HT-29 (cell line): ENCODE measurements at regions not wholly inside any gene's neighbourhood (a gene's known extent, or its start where the extent isn't known, plus 50 kb on each side); places are given as distances from the start of the nearest gene placed in this dataset.
"Not testable (repeated sequence)": the region's sequence is repeated elsewhere in the genome, so short reads cannot be mapped to it uniquely, and the experiment has no call there.

ENCODE experiments used
- DNase-seq: peaks from one replicate; pipeline ENCODE4 v3.0.0-alpha.2; 2015; ENCODE audit warnings: low spot score

DNA sequence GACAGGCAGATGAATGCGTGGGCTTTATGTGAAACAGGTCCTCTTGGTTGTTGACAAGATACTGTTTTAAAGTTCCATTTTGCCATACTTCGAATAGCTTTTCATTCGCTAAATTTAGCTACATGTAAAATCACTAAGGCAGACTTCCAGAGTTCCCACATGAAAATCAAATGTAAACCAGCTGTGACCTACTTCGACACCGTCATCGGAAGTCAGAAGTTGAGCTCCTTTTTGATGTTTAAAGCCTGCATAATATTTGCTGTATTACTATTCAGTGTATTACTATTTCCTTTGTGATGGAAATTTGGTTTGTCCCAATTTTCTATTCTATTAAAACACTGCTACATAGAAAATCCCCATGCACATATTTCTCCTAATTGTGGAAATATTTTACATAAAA lies 115.3 kb downstream of the IGLL1 start:
- DNase-seq = not testable (repeated sequence)

DNA sequence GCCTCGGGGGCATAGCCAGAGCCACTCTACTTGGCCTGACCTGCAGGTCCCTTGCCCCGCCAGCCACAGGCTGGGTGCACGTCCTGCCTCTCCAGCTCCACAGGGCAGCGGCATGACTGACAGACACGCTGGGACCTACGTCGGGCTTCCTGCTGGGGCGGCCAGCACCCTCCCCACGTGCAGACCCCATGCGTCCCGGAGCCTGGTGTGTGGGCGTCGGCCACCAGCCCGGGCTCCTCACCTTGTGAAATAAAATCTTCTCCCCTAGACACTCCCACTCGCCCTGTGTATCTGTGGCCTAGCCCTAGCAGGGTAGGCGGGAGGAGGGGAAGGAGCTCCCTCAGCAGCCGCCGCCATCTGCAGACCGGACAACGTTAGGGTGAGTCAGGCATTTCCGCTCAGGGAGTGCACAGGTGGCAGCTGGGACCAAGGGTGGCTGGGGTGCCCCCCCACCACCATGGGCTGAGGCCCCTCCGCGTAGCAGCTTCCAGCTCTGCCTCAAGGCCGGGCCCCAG lies 119.5 kb downstream of the IGLL1 start:
- not testable (repeated sequence) for DNase-seq

DNA sequence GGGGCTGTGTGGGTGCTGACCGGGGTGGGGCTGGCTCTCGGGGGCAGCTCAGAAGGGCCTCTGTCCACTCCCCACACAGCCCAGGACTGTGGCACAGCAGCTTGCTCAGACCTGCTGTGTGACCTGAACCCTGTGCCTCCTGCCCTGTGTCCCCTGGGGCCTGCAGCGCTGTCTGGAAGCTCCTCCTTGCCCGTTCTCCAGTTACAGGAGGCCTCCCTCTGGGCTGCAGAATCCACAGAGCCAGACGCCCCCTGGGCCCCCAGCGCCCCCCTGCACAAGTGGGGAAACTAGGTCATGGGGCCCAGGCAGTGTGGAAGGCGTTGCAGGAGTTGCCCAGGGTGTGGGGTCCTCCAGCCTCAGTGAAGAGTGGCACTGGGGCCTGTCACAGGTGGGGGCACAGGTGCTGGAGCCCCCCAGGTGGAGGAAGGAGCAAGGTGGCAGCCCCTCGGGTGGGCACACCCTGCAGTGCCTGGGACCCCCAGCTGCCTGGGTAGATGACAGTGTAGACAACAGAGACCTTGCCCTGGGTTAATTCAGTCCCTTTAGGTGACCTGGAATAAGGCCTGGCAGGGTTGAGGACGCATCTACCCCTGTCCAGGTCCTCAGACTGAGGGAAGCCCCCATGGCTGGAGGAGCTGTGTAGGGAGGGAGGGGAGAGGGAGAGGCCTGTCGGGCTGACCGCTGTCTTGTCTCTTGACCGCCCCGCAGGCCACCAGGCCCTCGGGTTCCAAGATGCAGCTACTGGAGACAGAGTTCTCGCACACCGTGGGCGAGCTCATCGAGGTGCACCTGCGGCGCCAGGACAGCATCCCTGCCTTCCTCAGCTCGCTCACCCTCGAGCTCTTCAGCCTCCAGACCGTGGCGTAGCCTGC lies 120.2 kb downstream of the IGLL1 start:
- DNase-seq = not testable (repeated sequence)

DNA sequence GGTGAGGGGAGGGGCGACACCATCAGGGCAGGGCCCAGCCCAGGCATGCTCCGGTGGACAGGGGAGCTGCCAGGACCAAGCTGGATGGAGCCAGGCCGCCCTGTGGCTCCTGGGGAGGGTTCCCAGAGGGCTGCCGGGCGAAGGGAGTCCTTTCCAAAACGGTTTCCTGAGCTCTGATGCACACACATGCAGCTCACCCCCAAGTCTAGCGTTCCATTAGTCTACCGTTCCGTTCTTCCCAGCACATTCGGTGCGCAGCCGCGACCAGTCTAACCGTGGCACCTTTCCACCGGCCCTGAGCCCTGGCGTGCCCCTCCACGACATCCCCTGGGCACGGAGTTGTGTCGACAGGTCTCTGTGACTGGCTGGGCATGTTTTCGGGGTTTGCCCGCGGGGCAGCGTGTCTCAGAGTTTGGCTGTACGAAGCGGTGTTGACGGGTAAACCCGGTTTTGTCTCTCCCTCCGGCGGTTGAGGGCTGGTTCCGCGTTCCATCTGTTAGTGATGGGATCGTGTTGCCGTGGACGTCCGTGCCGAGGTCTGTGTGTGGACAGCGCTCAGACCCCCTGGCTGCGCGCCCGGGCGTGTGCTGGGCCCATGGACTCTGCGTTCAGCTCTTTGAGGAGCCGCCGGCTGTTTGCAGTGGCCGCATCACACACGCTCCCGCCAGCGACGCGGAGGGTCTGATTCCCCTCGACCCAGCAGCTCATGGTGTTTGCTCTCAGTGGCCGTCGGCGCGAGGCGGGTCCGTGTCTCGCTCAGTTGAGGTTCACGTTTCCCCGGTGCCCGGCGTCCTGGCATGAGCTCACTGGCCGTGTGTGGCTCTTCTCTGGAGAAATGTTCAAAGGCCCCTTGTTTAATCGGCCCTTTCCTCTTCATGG lies 121.2 kb downstream of the IGLL1 start:
- no peak for DNase-seq

DNA sequence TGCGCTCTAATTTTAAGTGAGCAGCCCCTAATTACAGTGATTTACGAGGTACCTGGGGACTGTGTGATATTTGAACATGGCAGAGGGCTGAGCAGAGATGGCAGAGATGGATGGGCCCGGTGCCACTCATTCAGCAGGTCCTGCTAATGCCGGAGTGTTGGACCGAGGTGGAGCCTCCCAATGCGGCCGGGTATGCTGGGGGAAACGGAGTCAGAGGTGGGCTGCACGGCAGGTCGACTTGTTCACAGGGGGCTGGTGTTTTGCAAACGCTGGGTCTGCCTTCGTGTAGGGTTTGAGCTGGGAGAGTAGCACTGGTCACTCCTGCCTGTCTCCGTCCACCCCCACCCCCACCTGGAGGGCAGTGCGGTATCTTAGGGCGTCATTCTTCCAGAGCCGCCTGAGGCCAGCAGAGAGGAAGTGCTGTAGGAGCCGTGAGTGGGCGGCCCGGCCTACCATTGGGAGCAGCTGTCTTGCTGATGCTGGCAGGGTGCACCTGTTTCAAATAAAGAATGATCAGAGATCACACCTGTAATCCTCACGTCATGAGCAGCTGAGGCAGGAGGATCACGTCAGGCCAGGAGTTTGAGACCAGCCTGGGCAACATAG lies 122.6 kb downstream of the IGLL1 start:
- no peak for DNase-seq

DNA sequence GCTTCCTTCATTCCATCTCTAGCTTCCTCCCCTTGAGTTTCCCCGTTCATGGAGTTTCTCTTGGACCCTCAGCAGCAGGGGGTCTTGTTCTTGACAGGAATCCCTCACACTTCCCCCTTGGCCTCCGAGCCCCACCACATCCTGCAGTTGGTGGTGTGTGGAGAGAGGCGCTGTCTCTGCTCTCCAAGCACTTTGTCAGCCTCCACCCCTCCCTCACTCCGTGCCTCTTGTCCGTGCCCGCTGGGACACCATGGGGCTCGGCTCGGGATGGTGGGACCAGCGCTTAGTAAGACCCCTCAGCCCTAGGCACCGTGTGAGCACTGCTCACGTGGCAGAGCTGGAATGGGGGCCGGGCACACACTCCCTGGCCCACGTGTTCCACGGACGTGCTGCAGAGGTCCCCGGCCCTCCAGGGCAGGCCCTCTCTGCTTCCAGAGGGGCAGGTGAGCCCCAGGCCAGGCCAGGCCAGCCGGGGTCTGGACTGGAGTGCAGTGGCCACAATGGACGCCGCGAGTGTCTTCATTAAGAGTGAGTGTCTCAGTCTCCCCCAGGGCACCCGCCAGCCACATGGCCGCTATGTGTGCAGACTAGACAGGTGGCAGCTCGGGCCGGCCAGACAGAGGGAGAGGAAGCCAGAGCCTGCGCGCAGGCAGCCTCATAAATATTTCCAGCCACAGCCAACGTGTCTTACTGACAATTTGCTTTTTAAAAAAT lies 123.3 kb downstream of the IGLL1 start:
- not testable (repeated sequence) for DNase-seq

DNA sequence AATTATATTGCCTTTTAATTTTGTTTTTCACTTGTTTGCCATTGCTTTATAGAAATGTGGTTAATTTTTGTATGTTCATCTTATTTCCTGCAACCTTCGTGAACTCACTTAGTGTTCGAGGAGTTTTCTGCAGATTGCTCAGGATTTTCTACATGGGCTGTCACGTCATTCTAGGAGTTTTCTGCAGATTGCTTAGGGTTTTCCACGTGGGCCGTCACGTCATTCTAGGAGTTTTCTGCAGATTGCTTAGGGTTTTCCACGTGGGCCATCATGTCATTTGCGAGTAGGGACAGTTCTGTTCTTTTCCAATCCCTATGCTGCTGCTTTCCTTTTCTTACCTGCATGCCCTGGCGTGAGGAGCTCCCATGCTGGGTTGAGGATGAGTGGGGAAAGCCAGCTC lies 125.7 kb downstream of the IGLL1 start:
- not testable (repeated sequence) for DNase-seq

DNA sequence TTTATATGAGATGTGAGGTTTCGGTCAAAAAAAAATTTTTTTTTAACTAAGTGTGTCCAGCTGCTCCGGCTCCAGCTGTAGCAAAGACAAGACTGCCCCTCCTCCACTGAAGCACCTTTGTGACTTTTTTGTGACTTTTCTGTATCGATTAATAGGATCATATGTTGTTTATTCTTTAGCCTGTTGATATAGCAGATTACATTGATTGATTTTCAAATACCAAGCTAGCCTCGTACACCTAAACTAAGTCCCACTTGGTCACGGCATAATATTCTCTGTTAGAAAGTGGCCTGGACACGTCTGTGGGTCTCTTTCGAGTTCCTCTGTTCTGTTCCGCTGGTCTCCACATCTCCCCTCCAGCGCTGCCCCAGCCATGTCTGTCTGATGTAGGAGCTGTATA lies 126.8 kb downstream of the IGLL1 start:
- DNase-seq = no peak

DNA sequence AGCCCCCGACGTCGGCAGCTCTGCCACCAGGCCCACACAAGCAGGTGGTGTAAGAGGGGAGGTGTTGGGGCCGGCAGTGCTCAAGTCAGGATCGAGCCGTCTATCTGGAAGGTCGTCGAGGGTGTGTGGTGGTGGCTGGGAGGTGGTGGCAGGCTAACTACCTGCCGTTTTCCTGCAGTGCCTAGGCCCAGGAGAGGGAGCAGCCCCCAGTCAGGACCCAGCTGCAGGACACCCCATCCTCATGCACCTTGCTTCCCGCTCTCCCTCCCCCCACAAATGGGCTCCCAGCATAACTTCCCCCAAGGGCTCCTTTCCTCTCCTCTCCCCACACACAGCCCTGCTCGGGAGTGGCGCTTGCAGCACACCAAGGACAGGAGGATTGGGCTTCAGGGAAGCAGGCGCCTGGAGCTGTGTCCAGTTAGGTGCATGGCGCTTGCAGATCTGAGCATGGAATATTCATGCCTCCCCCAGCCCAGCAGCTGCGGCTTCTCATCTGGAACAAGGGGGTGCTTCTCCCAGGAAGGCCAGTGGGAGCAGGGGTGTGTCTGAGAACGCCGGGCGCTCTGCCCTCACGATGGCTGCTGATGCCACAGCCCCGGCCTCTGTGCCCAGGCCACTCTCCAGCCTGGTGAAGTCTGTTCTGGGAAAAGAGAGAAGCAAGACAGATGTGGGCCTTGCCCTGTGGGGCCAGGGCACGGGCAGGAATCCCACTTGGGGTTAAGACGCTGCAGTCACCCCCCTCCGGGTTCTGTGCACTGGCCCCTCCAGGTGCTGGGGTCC lies 127.7 kb downstream of the IGLL1 start:
- no peak for DNase-seq

DNA sequence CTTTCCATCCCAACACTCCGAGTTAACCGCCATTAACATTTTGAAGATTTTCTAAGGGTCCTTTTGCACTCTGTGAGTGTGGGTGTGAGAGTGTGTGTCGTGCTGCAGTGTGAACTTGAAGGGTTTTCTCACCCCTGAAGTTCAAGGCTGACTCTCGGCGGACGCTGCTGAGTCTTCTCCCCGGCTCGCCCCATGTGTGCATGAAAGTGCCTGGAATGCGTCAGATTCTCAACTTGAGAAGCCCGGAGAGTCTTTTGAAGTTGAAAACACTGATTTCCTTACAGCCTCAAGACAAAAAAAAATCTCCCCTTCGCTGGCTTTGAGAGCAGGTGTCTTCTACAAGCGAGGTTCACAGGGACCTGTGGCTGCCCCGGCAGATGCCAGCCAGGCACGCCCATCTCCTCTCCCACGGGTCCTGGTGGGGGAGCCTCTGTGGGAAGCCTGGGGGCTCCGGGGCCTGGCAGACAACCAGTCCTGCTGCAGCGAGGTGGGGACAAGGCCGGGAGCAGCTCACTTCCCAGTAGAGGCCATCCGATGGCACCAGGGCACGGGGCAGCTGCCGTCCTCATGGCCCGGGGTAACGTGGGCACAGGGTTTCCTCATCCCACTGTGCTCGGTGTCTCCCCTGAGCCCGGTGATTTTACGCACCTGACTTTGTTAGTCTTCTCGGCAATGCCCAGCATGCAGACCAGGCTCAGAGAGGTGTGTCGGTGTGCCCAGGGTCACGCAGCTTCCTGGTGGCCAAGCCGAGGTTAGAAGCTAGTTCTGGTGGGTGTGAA lies 128.4 kb downstream of the IGLL1 start:
- DNase-seq = not testable (repeated sequence)

DNA sequence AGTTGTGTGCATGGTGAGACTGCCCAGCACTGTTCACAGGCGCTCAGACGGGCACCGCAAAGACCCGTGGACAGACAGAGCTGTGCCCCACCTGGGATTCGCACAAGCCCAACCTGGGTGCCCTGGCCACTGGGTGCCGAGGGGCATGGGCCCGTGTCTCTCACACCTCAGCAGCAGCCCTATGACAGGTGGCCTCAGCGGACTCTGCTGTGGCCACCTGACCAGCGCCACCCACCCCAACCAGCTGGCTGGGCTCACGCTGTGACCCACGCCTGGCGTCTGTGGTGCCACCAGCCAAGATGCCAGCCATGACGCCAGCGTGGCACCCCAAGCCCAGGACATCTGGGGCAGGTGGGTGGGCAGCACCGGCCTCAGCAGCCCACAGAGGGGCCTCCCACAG lies 129.3 kb downstream of the IGLL1 start:
- not testable (repeated sequence) for DNase-seq

DNA sequence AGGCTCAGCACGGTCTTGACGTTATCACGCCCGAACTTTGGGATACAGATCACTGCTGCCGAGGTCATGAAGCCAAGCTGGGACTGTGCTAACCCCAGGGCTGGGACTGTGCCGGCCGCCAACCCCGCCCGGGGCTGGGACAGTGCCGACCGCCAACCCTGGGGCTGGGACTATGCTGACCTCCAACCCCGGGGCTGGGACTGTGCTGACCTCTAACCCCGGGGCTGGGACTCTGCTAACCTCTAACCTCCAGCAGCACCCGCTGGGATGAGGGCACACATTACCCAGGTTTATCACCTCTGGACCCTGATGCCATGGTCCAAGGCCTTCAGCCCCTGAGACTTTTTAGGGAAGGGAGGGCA lies 129.7 kb downstream of the IGLL1 start:
- DNase-seq = no peak

DNA sequence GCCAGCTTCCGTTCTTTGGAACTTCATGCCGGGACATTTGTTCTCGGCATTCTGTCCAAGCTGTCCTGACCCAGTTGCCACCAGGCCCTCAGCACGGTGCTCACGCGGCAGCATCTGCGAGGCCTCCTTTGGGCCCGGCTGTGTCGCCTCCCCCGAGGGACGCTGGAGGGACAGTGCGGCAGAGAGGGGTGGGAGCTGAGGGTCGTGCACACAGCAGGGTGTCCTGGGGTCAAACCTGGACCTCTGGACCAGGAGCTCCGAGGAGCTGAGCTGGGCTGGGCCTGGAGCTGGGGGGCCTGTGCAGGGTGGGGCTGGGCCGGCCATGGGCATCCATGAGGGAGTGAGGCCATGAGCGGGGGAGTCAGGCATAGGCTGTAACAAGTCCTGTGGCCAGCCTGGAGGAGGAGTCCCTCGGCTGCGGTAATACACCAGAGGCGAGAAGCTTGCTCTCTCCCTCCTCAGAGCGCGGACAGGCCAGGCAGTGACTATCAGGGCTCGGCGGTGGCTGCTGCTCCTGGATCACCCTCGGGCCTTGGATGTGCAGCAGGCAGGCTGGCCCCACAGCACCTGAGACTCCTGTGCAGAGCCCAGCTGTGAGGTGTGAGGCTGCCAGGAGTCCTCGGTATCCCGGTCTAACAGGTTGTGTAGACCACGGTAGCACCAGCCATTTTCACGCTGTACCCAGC lies 130.2 kb downstream of the IGLL1 start:
- DNase-seq = not testable (repeated sequence)

DNA sequence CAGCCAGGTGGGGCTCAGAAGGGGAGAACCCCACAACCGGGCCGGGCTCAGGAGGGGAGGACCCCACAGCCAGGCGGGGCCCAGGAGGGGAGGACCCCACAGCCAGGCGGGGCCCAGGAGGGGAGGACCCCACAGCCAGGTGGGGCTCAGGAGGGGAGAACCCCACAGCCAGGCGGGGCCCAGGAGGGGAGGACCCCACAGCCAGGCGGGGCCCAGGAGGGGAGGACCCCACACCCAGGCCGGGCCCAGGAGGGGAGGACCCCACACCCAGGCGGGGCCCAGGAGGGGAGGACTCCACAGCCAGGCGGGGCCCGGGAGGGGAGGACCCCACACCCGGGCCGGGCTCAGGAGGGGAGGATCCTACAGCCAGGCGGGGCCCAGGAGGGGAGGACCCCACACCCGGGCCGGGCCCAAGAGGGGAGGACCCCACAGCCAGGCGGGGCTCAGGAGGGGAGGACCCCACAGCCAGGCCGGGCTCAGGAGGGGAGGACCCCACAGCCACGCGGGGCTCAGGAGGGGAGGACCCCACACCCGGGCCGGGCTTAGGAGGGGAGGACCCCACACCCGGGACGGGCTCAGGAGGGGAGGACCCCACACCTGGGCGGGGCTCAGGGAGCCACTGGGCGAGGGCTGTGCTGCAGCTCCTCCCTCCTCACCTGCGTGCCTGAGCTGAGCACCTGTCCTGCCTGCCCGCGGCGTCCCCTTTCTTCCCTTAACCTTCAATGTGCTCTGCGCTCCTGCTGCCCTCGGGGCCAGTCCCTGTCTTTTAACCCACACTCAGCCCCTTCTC lies 131.4 kb downstream of the IGLL1 start:
- not testable (repeated sequence) for DNase-seq

DNA sequence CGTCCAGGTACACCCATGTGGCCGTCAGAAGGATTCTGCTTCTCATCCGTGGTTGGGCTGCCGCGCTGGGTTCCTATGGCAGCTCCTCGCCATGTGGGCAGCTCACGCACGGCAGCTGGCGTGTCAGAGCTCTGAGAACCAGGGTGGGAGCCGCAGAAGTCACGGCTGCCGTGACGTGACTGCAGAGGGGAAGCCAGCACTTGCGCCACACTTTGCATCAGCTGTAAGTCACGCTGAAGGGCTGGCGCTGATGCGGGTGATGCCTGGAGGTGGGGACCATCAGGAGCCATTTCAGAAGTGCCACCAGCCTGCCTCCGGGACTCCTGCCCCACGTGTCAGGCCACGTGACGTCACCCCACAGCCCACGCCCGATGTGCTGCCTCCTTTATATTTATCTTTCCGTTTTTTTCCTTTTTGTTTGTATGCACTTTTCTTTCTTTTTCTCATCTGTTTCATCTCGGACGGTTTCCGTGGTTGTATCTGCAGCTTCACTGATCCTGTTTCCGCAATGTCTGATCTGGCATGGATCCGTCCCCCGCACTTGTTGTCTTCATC lies 133.2 kb downstream of the IGLL1 start:
- DNase-seq = no peak

DNA sequence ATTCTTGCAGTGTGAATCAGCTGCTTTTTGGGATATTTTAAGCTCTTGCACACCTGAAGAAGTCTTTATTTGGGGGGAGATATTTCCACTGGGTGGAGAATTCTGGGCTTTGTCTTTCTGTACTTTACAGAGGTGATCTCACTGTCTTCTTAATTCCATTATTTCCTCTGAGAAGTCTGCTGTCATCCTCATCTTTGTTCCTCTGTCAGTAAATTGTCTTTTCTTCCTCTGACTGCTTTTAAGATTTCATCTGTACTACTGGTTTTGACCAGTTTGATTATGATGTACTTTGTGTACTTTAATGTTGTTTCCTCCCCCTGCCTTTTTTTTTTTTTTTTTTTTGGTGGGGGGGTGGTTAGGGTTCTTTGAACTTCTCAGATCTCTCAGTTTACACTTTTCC lies 133.9 kb downstream of the IGLL1 start:
- not testable (repeated sequence) for DNase-seq

DNA sequence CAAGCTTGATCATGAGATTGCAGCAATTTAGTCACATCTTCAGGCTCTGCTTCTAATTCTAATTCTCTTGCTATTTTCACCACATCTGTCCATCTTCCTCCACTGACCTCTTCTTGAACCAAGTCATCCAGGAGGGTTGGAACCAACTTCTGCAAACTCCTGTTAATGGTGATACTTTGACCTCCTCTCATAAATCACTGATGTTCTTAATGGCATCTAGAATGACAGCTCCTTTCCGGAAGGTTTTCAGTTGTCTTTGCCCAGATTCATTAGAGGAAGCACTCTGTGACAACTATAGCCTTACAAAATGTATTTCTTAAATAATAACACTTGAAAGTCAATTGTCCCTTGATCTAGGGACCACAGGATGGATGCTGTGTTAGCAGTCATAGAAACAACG lies 136.2 kb downstream of the IGLL1 start:
- peak; percentile 7 for DNase-seq

DNA sequence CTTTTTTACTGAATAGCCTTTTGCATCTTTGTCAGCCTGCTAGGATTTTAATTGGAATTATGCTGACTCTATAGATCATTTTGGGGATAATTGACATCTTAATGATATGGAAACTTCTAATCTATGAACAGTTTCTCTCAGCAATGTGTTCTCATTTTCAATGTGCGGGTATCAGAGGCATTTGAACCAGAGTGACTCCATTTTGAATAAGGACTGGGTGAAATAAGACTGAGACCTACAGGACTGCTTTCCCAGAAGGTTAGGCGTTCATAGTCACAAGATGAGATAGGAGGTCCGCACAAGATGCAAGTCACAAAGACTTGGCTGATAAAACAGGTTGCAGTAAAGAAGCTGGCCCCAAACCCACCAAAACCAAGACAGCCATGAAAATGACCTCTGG lies 140.5 kb downstream of the IGLL1 start:
- not testable (repeated sequence) for DNase-seq
